Activated naive CD4-positive, alpha-beta T cell treated with anti-CD3 and anti-CD28 coated beads, Interleukin-2, amount 10 ng/mL, durations not matched to agents 7 days and 5 days (primary cell): ENCODE measurements at regions not wholly inside any gene's neighbourhood (a gene's known extent, or its start where the extent isn't known, plus 50 kb on each side); places are given as distances from the start of the nearest gene placed in this dataset.

Source experiments
- CTCF ChIA-PET: fragments of 350-600 bp; sonication (Branson Sonifier 250); formaldehyde crosslinking; loops from one replicate; lab custom pipeline; 2021; ENCODE audit warnings: antibody characterized with exemption; lab: Charles Lee
- DNase-seq: peaks from one replicate; pipeline ENCODE4 v3.0.0-alpha.2; 2020
- H3K27ac Mint-ChIP-seq: one replicate; pipeline ENCODE4 v1.8.0; 2021; ENCODE audit warnings: mild to moderate bottlenecking, moderate library complexity, mixed read lengths
- H3K27me3 Mint-ChIP-seq: one replicate; pipeline ENCODE4 v1.8.0; 2021; ENCODE audit warnings: mild to moderate bottlenecking, mixed read lengths
- H3K36me3 Mint-ChIP-seq: one replicate; pipeline ENCODE4 v1.8.0; 2021; ENCODE audit warnings: mixed read lengths
- H3K4me1 Mint-ChIP-seq: one replicate; pipeline ENCODE4 v1.8.0; 2021; ENCODE audit warnings: mixed read lengths
- H3K4me3 Mint-ChIP-seq: one replicate; pipeline ENCODE4 v1.8.0; 2021; ENCODE audit warnings: mild to moderate bottlenecking, moderate library complexity, mixed read lengths
- H3K9me3 Mint-ChIP-seq: one replicate; pipeline ENCODE4 v1.8.0; 2021; ENCODE audit warnings: mixed read lengths

- H3K4me1 Mint-ChIP-seq = no peaks in the 10 kb centered on the region
Observed at GRCh38 chr2:128402911-128403670, 84.4 kb upstream of the HS6ST1 start.

GRCh38 chr2:128403814-128404708 is 85.4 kb upstream of the HS6ST1 start:
- Mint-ChIP-seq H3K4me3 (no peak overlapping the region), H3K9me3 (no peaks in the 10 kb centered on the region), H3K36me3 (no peaks in the 10 kb centered on the region), H3K27me3 (peaks cover 11% of the 10 kb centered on the region), H3K4me1 (no peaks in the 10 kb centered on the region), H3K27ac (no peak overlapping the region)
- DNase-seq = no peak
- CTCF ChIA-PET = no interaction called here

More at GRCh38 chr2:128402911-128403670, 84.4 kb upstream of the HS6ST1 start:
- no peak overlapping the region for H3K27ac Mint-ChIP-seq
- peaks cover 11% of the 10 kb centered on the region for H3K27me3 Mint-ChIP-seq
- H3K36me3 Mint-ChIP-seq = no peaks in the 10 kb centered on the region
- H3K4me3 Mint-ChIP-seq = no peak overlapping the region
- no peak for DNase-seq
- CTCF ChIA-PET = no interaction called here
- H3K9me3 Mint-ChIP-seq = no peaks in the 10 kb centered on the region

GRCh38 chr2:128404709-128405466 is 86.2 kb upstream of the HS6ST1 start:
- DNase-seq = no peak
- CTCF ChIA-PET = no interaction called here
- no peaks in the 10 kb centered on the region for H3K9me3 Mint-ChIP-seq
- H3K27me3 Mint-ChIP-seq = peaks cover 11% of the 10 kb centered on the region
- no peaks in the 10 kb centered on the region for H3K4me1 Mint-ChIP-seq
- H3K27ac Mint-ChIP-seq = no peak overlapping the region
- no peak overlapping the region for H3K4me3 Mint-ChIP-seq
- H3K36me3 Mint-ChIP-seq = no peaks in the 10 kb centered on the region

GRCh38 chr2:128405467-128405900 is 86.8 kb upstream of the HS6ST1 start:
- no peak for DNase-seq
- Mint-ChIP-seq H3K27ac (no peak overlapping the region), H3K27me3 (peaks cover 11% of the 10 kb centered on the region), H3K36me3 (no peaks in the 10 kb centered on the region), H3K4me1 (no peaks in the 10 kb centered on the region), H3K9me3 (no peaks in the 10 kb centered on the region), H3K4me3 (no peak overlapping the region)
- CTCF ChIA-PET = interaction anchor here (0.9 kb wide), 1 partner anchor 18 kb away, joined by 3 read pairs; no protein-coding TSS in a partner anchor

- H3K27me3 Mint-ChIP-seq = peaks cover 11% of the 10 kb centered on the region
- no peak overlapping the region for H3K4me3 Mint-ChIP-seq
- H3K9me3 Mint-ChIP-seq = no peaks in the 10 kb centered on the region
- no peak overlapping the region for H3K27ac Mint-ChIP-seq
- no peak for DNase-seq
- H3K36me3 Mint-ChIP-seq = no peaks in the 10 kb centered on the region
- CTCF ChIA-PET = interaction anchor here (0.9 kb wide), 1 partner anchor 19 kb away, joined by 3 read pairs; no protein-coding TSS in a partner anchor
- H3K4me1 Mint-ChIP-seq = no peaks in the 10 kb centered on the region
Observed at GRCh38 chr2:128405981-128406613, 87.4 kb upstream of the HS6ST1 start.

- CTCF ChIA-PET = interaction anchor here (0.9 kb wide), 1 partner anchor 19 kb away, joined by 3 read pairs; no protein-coding TSS in a partner anchor
- no peak overlapping the region for H3K27ac Mint-ChIP-seq
- DNase-seq = no peak
- no peaks in the 10 kb centered on the region for H3K36me3 Mint-ChIP-seq
- peaks cover 7% of the 10 kb centered on the region for H3K27me3 Mint-ChIP-seq
- no peaks in the 10 kb centered on the region for H3K4me1 Mint-ChIP-seq
- H3K4me3 Mint-ChIP-seq = no peak overlapping the region
- H3K9me3 Mint-ChIP-seq = no peaks in the 10 kb centered on the region
Observed at GRCh38 chr2:128406736-128407554, 88.3 kb upstream of the HS6ST1 start.

- H3K4me1 Mint-ChIP-seq = no peaks in the 10 kb centered on the region
- no peaks in the 10 kb centered on the region for H3K27me3 Mint-ChIP-seq
- H3K4me3 Mint-ChIP-seq = no peak overlapping the region
- no peak overlapping the region for H3K27ac Mint-ChIP-seq
- no peaks in the 10 kb centered on the region for H3K36me3 Mint-ChIP-seq
- CTCF ChIA-PET = no interaction called here
- no peak for DNase-seq
- no peaks in the 10 kb centered on the region for H3K9me3 Mint-ChIP-seq
Observed at GRCh38 chr2:128408349-128409305, 90.0 kb upstream of the HS6ST1 start.

- H3K4me3 Mint-ChIP-seq = no peak overlapping the region
- CTCF ChIA-PET = interaction anchor here (0.5 kb wide), 1 partner anchor 26 kb away, joined by 3 read pairs; no protein-coding TSS in a partner anchor
Observed at GRCh38 chr2:128409326-128410034, 90.8 kb upstream of the HS6ST1 start.

GRCh38 chr2:128410035-128410757 is 91.5 kb upstream of the HS6ST1 start:
- Mint-ChIP-seq H3K27ac (no peak overlapping the region), H3K36me3 (no peaks in the 10 kb centered on the region), H3K27me3 (no peaks in the 10 kb centered on the region), H3K4me1 (no peaks in the 10 kb centered on the region), H3K9me3 (no peaks in the 10 kb centered on the region), H3K4me3 (no peak overlapping the region)
- CTCF ChIA-PET = interaction anchor here (0.5 kb wide), 1 partner anchor 26 kb away, joined by 3 read pairs; no protein-coding TSS in a partner anchor
- DNase-seq = no peak

More at GRCh38 chr2:128409326-128410034, 90.8 kb upstream of the HS6ST1 start:
- Mint-ChIP-seq H3K27ac (no peak overlapping the region), H3K9me3 (no peaks in the 10 kb centered on the region), H3K36me3 (no peaks in the 10 kb centered on the region), H3K4me1 (no peaks in the 10 kb centered on the region), H3K27me3 (no peaks in the 10 kb centered on the region)
- no peak for DNase-seq

- Mint-ChIP-seq H3K36me3 (no peaks in the 10 kb centered on the region), H3K4me1 (no peaks in the 10 kb centered on the region), H3K27me3 (no peaks in the 10 kb centered on the region), H3K9me3 (no peaks in the 10 kb centered on the region), H3K27ac (no peak overlapping the region), H3K4me3 (no peak overlapping the region)
- DNase-seq = no peak
- CTCF ChIA-PET = no interaction called here
Observed at GRCh38 chr2:128410758-128411215, 92.1 kb upstream of the HS6ST1 start.

- H3K9me3 Mint-ChIP-seq = no peaks in the 10 kb centered on the region
- no peaks in the 10 kb centered on the region for H3K27me3 Mint-ChIP-seq
- H3K4me3 Mint-ChIP-seq = no peak overlapping the region
- no peaks in the 10 kb centered on the region for H3K4me1 Mint-ChIP-seq
- no peaks in the 10 kb centered on the region for H3K36me3 Mint-ChIP-seq
- no peak for DNase-seq
- CTCF ChIA-PET = no interaction called here
- H3K27ac Mint-ChIP-seq = no peak overlapping the region
Observed at GRCh38 chr2:128411431-128411830, 92.8 kb upstream of the HS6ST1 start.
